Nephron (organoid): ENCODE measurements at regions not wholly inside any gene's neighbourhood (a gene's known extent, or its start where the extent isn't known, plus 50 kb on each side); places are given as distances from the start of the nearest gene placed in this dataset.
A peak's percentile ranks its signal among the peaks of the same experiment; 100 is the strongest.

ENCODE experiments used
- H3K27ac Mint-ChIP-seq, 3 experiments: 2 replicates each; pipeline ENCODE4 v1.8.0; 2020; ENCODE audit warnings: mixed read lengths in 3 of 3, mild to moderate bottlenecking in 2 of 3, moderate library complexity in 1 of 3
- H3K27me3 Mint-ChIP-seq: 2 replicates; pipeline ENCODE4 v1.8.0; 2021; ENCODE audit warnings: low read depth, mild to moderate bottlenecking, moderate library complexity, mixed read lengths
- H3K36me3 Mint-ChIP-seq: 2 replicates; pipeline ENCODE4 v1.8.0; 2020; ENCODE audit warnings: low read depth, mixed read lengths
- H3K4me1 Mint-ChIP-seq: 2 replicates; pipeline ENCODE4 v1.8.0; 2020; ENCODE audit warnings: mixed read lengths
- H3K4me3 Mint-ChIP-seq, 3 experiments: 2 replicates each; pipeline ENCODE4 v1.8.0; 2020; ENCODE audit warnings: mild to moderate bottlenecking in 3 of 3, mixed read lengths in 3 of 3, moderate library complexity in 2 of 3
- H3K9me3 Mint-ChIP-seq: 2 replicates; pipeline ENCODE4 v1.8.0; 2020; ENCODE audit warnings: mixed read lengths
- TF ChIP-seq, protein P1 (sequence below), 3 experiments: fragments of 200-600 bp; sonication (generic); IDR thresholded peaks; one replicate each; pipeline ENCODE4 v1.5.0; 2021; ENCODE audit warnings: antibody characterized with exemption in 3 of 3; ENCODE audit not compliant: unreplicated experiment in 3 of 3

DNA sequence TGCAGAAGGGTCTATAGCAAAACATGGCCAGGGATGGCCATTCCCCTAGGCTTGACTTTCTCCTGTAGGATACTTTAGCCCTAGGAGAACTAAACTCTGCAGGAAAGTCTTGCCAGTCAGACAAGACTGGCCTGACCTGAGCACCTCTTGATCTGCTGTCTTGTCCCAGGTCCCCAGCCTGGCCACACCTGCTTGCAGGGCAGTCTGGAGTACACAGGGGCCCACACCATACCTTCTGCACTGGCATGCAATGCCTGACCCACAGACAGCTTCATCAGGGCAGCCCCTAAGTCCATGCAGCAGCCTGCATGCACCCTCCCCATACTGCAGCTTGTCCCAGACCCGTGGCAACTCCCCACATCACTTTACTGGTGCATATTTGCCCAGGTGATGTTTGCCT, 204.6 kb downstream of the LRRC3B start:
- H3K27me3 Mint-ChIP-seq: no peaks in the 10 kb centered on the region
- H3K9me3 Mint-ChIP-seq: peaks cover 44% of the 10 kb centered on the region
- no peak overlapping the region for H3K27ac Mint-ChIP-seq
- TF ChIP-seq, protein P1, sequence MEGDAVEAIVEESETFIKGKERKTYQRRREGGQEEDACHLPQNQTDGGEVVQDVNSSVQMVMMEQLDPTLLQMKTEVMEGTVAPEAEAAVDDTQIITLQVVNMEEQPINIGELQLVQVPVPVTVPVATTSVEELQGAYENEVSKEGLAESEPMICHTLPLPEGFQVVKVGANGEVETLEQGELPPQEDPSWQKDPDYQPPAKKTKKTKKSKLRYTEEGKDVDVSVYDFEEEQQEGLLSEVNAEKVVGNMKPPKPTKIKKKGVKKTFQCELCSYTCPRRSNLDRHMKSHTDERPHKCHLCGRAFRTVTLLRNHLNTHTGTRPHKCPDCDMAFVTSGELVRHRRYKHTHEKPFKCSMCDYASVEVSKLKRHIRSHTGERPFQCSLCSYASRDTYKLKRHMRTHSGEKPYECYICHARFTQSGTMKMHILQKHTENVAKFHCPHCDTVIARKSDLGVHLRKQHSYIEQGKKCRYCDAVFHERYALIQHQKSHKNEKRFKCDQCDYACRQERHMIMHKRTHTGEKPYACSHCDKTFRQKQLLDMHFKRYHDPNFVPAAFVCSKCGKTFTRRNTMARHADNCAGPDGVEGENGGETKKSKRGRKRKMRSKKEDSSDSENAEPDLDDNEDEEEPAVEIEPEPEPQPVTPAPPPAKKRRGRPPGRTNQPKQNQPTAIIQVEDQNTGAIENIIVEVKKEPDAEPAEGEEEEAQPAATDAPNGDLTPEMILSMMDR (IDR thresholded peaks at IDR 0.05; ENCODE audit: unreplicated experiment in 3 of 3): no peak
- H3K4me3 Mint-ChIP-seq: no peak overlapping the region
- H3K4me1 Mint-ChIP-seq: no peaks in the 10 kb centered on the region
- H3K36me3 Mint-ChIP-seq: no peaks in the 10 kb centered on the region

DNA sequence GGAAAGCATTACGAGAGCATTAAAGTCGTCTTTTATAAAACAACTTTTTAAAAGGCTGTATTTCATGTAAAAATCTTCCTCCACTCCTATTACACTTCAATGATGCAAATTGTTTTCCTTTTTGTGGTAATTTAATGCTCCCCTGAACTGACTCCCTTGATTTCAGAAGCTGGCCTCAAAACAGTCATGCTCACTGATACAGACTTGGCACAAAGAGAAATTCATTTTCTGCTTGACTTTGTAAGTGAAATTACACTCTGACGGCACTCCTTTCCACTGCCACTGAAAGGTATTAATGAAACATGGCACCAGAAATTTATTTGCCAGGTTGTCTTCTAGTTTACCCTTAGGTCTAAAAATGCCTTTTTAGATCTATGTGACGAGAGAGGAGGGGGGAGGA, 215.5 kb downstream of the LRRC3B start:
- H3K27me3 Mint-ChIP-seq: peaks cover 3% of the 10 kb centered on the region
- H3K4me1 Mint-ChIP-seq: peaks cover 32% of the 10 kb centered on the region
- peak overlapping the region; percentile 25 to 57 (median 46) for H3K27ac Mint-ChIP-seq
- TF ChIP-seq, protein P1 (IDR thresholded peaks at IDR 0.05; ENCODE audit: unreplicated experiment in 3 of 3): no peak
- H3K9me3 Mint-ChIP-seq: no peaks in the 10 kb centered on the region
- no peaks in the 10 kb centered on the region for H3K36me3 Mint-ChIP-seq
- H3K4me3 Mint-ChIP-seq: peak overlapping the region in 1 of 3 experiments; percentile 0

DNA sequence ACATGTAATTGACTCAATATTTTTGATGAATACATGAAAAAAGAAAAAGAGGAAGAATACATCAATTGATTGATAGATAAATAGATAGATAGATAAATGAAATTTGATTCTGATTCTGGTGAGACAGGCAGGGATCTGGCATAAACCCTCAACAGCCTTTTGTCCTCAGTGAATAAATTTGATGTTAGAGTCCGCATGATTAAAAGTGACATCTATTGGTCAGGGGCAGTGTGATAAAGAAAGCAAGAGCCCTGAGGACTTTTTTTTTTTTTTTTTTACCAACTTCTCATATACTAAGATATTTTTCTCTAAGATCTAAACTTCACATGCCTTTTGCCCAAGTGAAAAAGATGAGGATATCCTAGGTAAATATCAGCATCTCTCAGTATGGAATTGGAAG, 216.4 kb downstream of the LRRC3B start:
- H3K27me3 Mint-ChIP-seq: peaks cover 3% of the 10 kb centered on the region
- peaks cover 32% of the 10 kb centered on the region for H3K4me1 Mint-ChIP-seq
- TF ChIP-seq, protein P1 (IDR thresholded peaks at IDR 0.05; ENCODE audit: unreplicated experiment in 3 of 3): no peak
- no peaks in the 10 kb centered on the region for H3K36me3 Mint-ChIP-seq
- peak overlapping the region in 1 of 3 experiments; percentile 25 for H3K27ac Mint-ChIP-seq
- H3K9me3 Mint-ChIP-seq: no peaks in the 10 kb centered on the region
- H3K4me3 Mint-ChIP-seq: no peak overlapping the region

DNA sequence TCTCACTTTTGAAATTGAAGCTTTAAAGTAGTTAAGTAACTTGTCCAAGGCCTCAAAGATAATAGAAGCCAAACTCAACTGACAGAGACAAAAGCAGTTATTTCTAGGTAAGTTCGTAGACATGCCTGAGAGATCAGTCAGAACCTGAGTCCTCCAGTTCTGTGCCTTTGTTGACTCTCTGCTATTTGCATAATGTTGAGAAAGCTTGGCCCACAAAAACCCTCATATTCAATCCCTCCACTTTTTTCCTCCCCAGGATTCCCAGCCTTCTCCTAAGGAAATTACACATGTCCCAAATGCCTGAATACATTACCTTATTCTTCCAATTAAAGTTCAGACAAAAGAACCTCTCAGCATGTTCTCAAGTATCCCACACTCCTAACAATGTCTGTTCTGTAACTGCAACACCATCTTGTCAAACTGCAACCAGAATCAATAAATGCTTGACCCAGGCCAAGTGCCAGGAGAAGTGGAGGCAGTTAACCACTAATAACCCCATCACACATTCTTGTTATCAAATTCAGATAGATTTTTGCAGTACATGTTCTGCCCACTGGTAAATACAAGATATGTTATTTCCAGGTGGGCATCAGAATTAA, 217.8 kb downstream of the LRRC3B start:
- Mint-ChIP-seq H3K4me3 (no peak overlapping the region), H3K27ac (peak overlapping the region in 2 of 3 experiments; percentile 18 to 39), H3K9me3 (no peaks in the 10 kb centered on the region), H3K36me3 (no peaks in the 10 kb centered on the region), H3K27me3 (peaks cover 3% of the 10 kb centered on the region), H3K4me1 (peaks cover 32% of the 10 kb centered on the region)
- TF ChIP-seq, protein P1 (IDR thresholded peaks at IDR 0.05; ENCODE audit: unreplicated experiment in 3 of 3): no peak

DNA sequence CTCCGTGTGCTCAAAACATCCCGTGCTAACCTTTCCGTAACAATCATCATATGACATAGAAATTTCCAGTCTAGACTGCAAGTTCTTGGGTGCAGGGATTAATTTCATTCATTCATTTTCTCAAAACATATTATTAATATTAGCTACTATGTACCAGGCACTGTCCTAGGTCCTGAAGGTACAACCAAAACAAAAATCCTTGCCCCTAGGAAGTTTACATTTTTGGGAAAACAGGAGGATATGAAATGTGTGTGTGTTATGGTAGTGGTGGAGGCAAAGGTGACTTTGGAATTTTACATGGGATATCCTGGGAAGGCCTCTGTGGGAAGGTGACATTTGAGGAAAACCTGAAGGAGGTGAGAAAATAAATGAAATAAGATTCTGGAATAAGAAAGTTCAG, 222.6 kb downstream of the LRRC3B start:
- TF ChIP-seq, protein P1 (IDR thresholded peaks at IDR 0.05; ENCODE audit: unreplicated experiment in 3 of 3): no peak
- Mint-ChIP-seq H3K4me1 (peaks cover 4% of the 10 kb centered on the region), H3K36me3 (no peaks in the 10 kb centered on the region), H3K27ac (no peak overlapping the region), H3K4me3 (no peak overlapping the region), H3K27me3 (peaks cover 3% of the 10 kb centered on the region), H3K9me3 (no peaks in the 10 kb centered on the region)

DNA sequence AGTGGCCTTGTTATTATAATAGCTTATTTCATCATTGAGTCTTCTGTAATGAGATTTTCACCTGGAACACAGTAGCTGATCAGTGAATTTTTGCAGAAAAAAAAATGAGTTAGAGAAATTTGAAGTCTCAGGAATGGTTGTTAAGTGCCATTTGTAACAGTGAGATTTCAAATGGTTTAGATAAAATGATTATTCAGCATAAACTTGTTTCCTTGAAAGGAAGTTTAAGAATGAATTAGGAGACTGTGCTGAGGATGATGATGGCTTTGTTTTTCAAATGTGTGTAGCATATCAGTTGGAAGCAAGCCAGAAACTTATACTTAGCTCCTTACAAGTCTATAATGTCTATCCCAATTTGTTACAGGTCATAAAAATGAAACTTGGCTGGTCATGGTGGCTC, 225.1 kb downstream of the LRRC3B start:
- Mint-ChIP-seq H3K4me3 (no peak overlapping the region), H3K27me3 (no peaks in the 10 kb centered on the region), H3K9me3 (no peaks in the 10 kb centered on the region), H3K36me3 (no peaks in the 10 kb centered on the region), H3K27ac (no peak overlapping the region), H3K4me1 (no peaks in the 10 kb centered on the region)
- TF ChIP-seq, protein P1 (IDR thresholded peaks at IDR 0.05; ENCODE audit: unreplicated experiment in 3 of 3): no peak
